Stimulated activated CD4-positive, alpha-beta T cell treated with anti-CD3 and anti-CD28 coated beads, Interleukin-2, amount 100 ng/mL, for 48 hours (primary cell): ENCODE measurements at regions not wholly inside any gene's neighbourhood (a gene's known extent, or its start where the extent isn't known, plus 50 kb on each side); places are given as distances from the start of the nearest gene placed in this dataset.
"Not testable (repeated sequence)": the region's sequence is repeated elsewhere in the genome, so short reads cannot be mapped to it uniquely, and the experiment has no call there.

ENCODE experiments used
- DNase-seq, 2 donors: peaks; one replicate each; pipeline ENCODE4 v3.0.0-alpha.2; 2020

GRCh38 chr13:81591528-81592220 is 1250.7 kb upstream of the SPRY2 start:
- no peak for DNase-seq

GRCh38 chr13:81582381-81582780 is 1241.5 kb upstream of the SPRY2 start:
- DNase-seq, result no peak

GRCh38 chr13:81577601-81578195 is 1236.8 kb upstream of the SPRY2 start:
- DNase-seq, result no peak

GRCh38 chr13:81568824-81569223 is 1227.9 kb upstream of the SPRY2 start:
- no peak for DNase-seq

- no peak for DNase-seq
Observed at GRCh38 chr13:81565849-81566248, 1224.9 kb upstream of the SPRY2 start.

GRCh38 chr13:81563091-81563490 is 1222.2 kb upstream of the SPRY2 start:
- DNase-seq, result no peak

GRCh38 chr13:81562598-81562997 is 1221.7 kb upstream of the SPRY2 start:
- no peak for DNase-seq

- DNase-seq, result no peak
Observed at GRCh38 chr13:81551036-81551435, 1210.1 kb upstream of the SPRY2 start.

- not testable (repeated sequence) for DNase-seq
Observed at GRCh38 chr13:81546294-81546693, 1205.4 kb upstream of the SPRY2 start.

- no peak for DNase-seq
Observed at GRCh38 chr13:81540777-81541176, 1199.9 kb upstream of the SPRY2 start.

GRCh38 chr13:81539643-81540150 is 1198.8 kb upstream of the SPRY2 start:
- DNase-seq, result no peak

GRCh38 chr13:81498969-81499368 is 1158.0 kb upstream of the SPRY2 start:
- no peak for DNase-seq

GRCh38 chr13:81493144-81493543 is 1152.2 kb upstream of the SPRY2 start:
- DNase-seq, result no peak

- no peak for DNase-seq
Observed at GRCh38 chr13:81492449-81492848, 1151.5 kb upstream of the SPRY2 start.

GRCh38 chr13:81488021-81488420 is 1147.1 kb upstream of the SPRY2 start:
- DNase-seq, result no peak

GRCh38 chr13:81487151-81487550 is 1146.2 kb upstream of the SPRY2 start:
- no peak for DNase-seq

GRCh38 chr13:81480634-81481033 is 1139.7 kb upstream of the SPRY2 start:
- no peak for DNase-seq

GRCh38 chr13:81473366-81473899 is 1132.5 kb upstream of the SPRY2 start:
- no peak for DNase-seq

- DNase-seq, result no peak
Observed at GRCh38 chr13:81458170-81458569, 1117.2 kb upstream of the SPRY2 start.

- DNase-seq, result no peak
Observed at GRCh38 chr13:81446441-81446840, 1105.5 kb upstream of the SPRY2 start.

GRCh38 chr13:81442904-81443303 is 1102.0 kb upstream of the SPRY2 start:
- DNase-seq, result no peak

GRCh38 chr13:81425286-81425685 is 1084.4 kb upstream of the SPRY2 start:
- no peak for DNase-seq

- DNase-seq, result no peak
Observed at GRCh38 chr13:81409284-81409683, 1068.4 kb upstream of the SPRY2 start.

GRCh38 chr13:81408647-81409046 is 1067.7 kb upstream of the SPRY2 start:
- no peak for DNase-seq
